ENCODE measurements at regions not wholly inside any gene's neighbourhood (a gene's known extent, or its start where the extent isn't known, plus 50 kb on each side); places are given as distances from the start of the nearest gene placed in this dataset.

DNA sequence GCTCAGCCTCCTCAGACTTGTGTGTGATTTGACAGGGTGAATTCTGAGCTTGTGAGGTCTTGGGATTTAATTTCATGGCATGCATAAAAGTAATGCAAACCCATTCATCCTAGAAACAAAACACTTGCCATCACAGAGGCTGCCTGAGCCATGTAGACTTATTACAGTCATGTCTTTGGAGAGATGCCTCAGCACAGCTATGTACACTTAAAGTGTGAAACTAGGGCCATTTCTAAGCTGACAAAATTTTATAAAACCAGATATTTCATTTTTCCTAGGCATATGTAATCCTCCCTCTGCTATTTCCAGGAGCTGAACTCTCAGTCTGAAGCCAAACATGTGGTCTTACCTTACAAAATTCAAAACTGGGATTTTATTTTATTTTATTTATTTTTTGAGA is 322.2 kb upstream of the SPHKAP start:
- H3K4me1 Mint-ChIP-seq (ENCODE audit: low read depth), result no peaks in the 10 kb centered on the region
- CTCF ChIA-PET, result no interaction called here
- no peak overlapping the region for H3K27ac Mint-ChIP-seq
- no peak overlapping the region for H3K4me3 Mint-ChIP-seq
- no peak for DNase-seq
- H3K27me3 Mint-ChIP-seq (ENCODE audit: low read depth), result no peaks in the 10 kb centered on the region
- H3K36me3 Mint-ChIP-seq (ENCODE audit: low read depth), result no peaks in the 10 kb centered on the region
- intact Hi-C loops (cut with micrococcal nuclease), result no loop called here
- peaks cover 5% of the 10 kb centered on the region for H3K9me3 Mint-ChIP-seq

DNA sequence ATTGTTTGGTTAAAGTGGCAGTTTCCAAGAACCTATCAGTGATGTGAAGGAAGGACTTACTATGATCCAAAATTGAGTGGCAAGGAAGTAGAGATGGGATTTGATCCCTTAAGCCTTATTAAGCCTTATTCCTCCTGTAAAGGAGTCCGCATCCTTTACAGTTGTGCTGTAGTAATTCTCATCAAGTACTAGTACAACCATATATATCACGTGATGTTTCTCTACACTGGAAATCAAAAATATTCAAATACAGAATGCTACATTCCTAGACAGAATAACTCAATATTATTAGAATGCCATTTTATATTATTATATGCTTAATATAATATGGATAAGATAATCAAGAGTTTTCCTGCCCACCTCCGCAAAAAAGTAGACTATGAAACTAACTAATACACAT is 312.4 kb upstream of the SPHKAP start:
- no peaks in the 10 kb centered on the region for H3K4me1 Mint-ChIP-seq (ENCODE audit: low read depth)
- H3K27me3 Mint-ChIP-seq (ENCODE audit: low read depth), result no peaks in the 10 kb centered on the region
- no peak overlapping the region for H3K4me3 Mint-ChIP-seq
- H3K9me3 Mint-ChIP-seq, result peaks cover 3% of the 10 kb centered on the region
- DNase-seq, result no peak
- H3K36me3 Mint-ChIP-seq (ENCODE audit: low read depth), result no peaks in the 10 kb centered on the region
- no peak overlapping the region for H3K27ac Mint-ChIP-seq
- CTCF ChIA-PET, result no interaction called here
- intact Hi-C loops (cut with micrococcal nuclease), result no loop called here

DNA sequence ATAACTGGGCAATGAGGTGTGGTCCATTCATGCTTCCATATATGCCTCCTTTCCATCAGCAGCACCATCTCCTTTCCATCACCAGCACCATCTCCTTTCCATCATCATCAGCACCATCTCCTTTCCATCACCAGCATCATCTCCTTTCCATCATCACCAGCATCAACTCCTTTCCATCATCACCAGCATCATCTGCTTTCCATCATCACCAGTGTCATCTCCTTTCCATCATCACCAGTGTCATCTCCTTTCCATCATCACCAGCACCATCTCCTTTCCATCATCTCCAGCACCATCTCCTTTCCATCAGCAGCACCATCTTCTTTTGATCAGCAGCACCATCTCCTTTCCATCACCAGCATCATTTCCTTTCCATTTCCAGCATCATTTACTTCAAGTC is 297.5 kb upstream of the SPHKAP start:
- Mint-ChIP-seq H3K27me3 (ENCODE audit: low read depth) (no peaks in the 10 kb centered on the region), H3K36me3 (ENCODE audit: low read depth) (no peaks in the 10 kb centered on the region), H3K4me3 (no peak overlapping the region), H3K9me3 (peaks cover 5% of the 10 kb centered on the region), H3K27ac (no peak overlapping the region), H3K4me1 (ENCODE audit: low read depth) (no peaks in the 10 kb centered on the region)
- CTCF ChIA-PET, result no interaction called here
- DNase-seq, result no peak
- intact Hi-C loops (cut with micrococcal nuclease), result no loop called here

DNA sequence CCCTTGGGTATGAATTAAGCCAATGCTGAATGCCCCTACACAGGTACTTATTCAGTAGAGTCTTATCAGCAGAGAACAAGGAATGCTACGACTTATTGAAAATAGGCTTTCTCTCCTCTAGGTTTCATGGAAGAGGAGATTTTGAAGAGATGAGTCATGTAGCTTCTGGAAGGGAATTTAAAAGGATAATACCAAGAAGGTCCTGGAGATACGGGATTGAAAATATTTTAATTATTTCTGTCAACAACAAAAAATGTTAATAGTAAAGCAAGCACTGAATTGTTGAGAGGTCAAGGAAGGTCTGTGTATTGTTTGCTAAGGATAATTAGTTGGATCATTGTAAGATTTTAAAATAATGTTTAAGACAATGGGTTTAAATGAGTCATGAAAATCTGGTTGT is 293.0 kb upstream of the SPHKAP start:
- Mint-ChIP-seq H3K9me3 (peaks cover 2% of the 10 kb centered on the region), H3K27ac (no peak overlapping the region), H3K36me3 (ENCODE audit: low read depth) (no peaks in the 10 kb centered on the region), H3K4me3 (no peak overlapping the region), H3K4me1 (ENCODE audit: low read depth) (no peaks in the 10 kb centered on the region), H3K27me3 (ENCODE audit: low read depth) (no peaks in the 10 kb centered on the region)
- CTCF ChIA-PET, result no interaction called here
- intact Hi-C loops (cut with micrococcal nuclease), result no loop called here
- no peak for DNase-seq

DNA sequence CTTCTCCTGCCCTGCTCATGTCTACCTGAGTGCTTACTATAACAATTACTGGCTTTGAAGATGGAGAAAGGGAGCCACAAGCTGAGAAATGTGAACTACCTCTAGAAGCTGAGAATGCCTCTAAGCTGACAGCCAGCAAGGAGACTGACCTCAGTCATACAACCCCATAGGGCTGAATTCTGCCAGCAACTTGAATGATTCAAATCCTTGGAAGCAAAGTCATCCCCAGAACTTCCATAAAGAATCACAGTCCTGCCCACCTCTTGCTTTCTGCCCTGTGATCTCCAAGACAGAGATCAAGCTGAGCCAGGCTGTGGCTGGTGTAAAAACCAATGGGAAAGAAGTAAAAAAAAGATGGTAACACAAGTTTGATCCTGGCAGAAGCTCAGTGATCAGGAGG is 288.2 kb upstream of the SPHKAP start:
- no peaks in the 10 kb centered on the region for H3K36me3 Mint-ChIP-seq (ENCODE audit: low read depth)
- H3K4me3 Mint-ChIP-seq, result no peak overlapping the region
- no peak for DNase-seq
- no peaks in the 10 kb centered on the region for H3K4me1 Mint-ChIP-seq (ENCODE audit: low read depth)
- CTCF ChIA-PET, result no interaction called here
- no peak overlapping the region for H3K27ac Mint-ChIP-seq
- H3K27me3 Mint-ChIP-seq (ENCODE audit: low read depth), result no peaks in the 10 kb centered on the region
- H3K9me3 Mint-ChIP-seq, result peaks cover 2% of the 10 kb centered on the region
- intact Hi-C loops (cut with micrococcal nuclease), result no loop called here

DNA sequence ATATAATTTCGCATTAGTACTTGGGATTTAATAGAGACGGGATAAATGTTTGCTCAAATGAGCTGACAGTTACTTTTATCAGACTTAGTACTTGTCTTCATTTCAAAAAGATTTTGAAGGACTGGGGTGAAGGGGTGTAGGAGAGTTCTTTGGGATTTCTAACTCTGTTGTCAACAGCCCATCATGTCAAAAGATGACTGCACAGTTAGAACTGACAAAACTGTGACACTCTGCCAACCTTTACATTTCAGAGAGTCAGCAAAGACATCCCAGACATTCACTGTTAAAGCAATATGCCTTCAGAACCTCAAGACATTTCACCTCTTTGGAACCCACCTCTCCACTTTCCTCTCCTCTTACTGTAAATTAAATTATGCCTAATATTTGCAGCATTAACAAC is 285.4 kb upstream of the SPHKAP start:
- no peaks in the 10 kb centered on the region for H3K27me3 Mint-ChIP-seq (ENCODE audit: low read depth)

DNA sequence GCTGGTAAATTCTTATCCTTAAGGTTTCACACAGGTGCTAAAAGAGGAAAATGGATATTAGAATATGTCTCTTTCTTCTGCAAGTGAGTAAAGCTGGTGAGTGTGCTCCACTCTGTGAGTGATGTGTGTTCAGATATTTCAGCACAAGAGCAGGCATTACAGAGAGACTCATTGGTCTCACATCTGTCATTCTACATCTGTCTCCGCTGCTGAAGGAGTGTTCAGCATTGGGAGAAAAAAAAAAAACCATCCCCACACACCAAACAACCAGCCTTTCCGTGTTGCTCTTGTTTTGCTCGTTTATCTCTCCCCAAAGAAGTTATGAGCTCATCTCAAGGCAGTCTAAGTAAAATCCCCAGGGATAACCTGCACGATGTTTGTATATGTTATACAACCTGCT is 283.9 kb upstream of the SPHKAP start:
- no peaks in the 10 kb centered on the region for H3K4me1 Mint-ChIP-seq (ENCODE audit: low read depth)
- no peaks in the 10 kb centered on the region for H3K36me3 Mint-ChIP-seq (ENCODE audit: low read depth)
- CTCF ChIA-PET, result interaction anchor here (0.7 kb wide), 1 partner anchor 1166 kb away, joined by 3 read pairs; no protein-coding TSS in a partner anchor
- intact Hi-C loops (cut with micrococcal nuclease), result no loop called here
- peaks cover 5% of the 10 kb centered on the region for H3K9me3 Mint-ChIP-seq
- no peaks in the 10 kb centered on the region for H3K27me3 Mint-ChIP-seq (ENCODE audit: low read depth)
- H3K4me3 Mint-ChIP-seq, result no peak overlapping the region
- DNase-seq, result no peak
- no peak overlapping the region for H3K27ac Mint-ChIP-seq

More for the DNA sequence above, 285.4 kb upstream of the SPHKAP start:
- intact Hi-C loops (cut with micrococcal nuclease), result no loop called here
- Mint-ChIP-seq H3K9me3 (peaks cover 5% of the 10 kb centered on the region), H3K27ac (no peak overlapping the region), H3K4me1 (ENCODE audit: low read depth) (no peaks in the 10 kb centered on the region), H3K36me3 (ENCODE audit: low read depth) (no peaks in the 10 kb centered on the region), H3K4me3 (no peak overlapping the region)
- no peak for DNase-seq
- CTCF ChIA-PET, result no interaction called here

DNA sequence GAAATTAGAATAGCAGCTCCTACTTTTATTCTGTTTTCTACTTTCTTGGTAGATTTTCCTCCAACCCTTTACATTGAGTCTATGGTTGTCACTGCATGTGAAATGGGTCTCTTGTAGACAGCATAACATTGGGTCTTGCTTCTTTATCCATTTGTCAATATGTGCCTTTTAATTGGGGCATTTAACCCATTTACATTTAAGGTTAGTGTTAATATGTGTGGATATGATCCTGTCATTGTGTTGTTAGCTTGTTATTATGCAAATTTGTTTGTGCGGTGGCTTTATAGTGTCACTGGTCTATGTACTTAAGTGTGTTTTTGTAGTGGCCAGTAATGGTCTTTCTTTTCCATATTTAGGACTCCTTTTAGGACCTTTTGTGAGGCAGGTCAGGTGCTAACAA is 276.9 kb upstream of the SPHKAP start:
- Mint-ChIP-seq H3K4me1 (ENCODE audit: low read depth) (no peaks in the 10 kb centered on the region), H3K9me3 (peaks cover 41% of the 10 kb centered on the region), H3K27ac (no peak overlapping the region), H3K36me3 (ENCODE audit: low read depth) (no peaks in the 10 kb centered on the region), H3K27me3 (ENCODE audit: low read depth) (no peaks in the 10 kb centered on the region), H3K4me3 (no peak overlapping the region)
- no peak for DNase-seq
- CTCF ChIA-PET, result no interaction called here
- intact Hi-C loops (cut with micrococcal nuclease), result no loop called here

DNA sequence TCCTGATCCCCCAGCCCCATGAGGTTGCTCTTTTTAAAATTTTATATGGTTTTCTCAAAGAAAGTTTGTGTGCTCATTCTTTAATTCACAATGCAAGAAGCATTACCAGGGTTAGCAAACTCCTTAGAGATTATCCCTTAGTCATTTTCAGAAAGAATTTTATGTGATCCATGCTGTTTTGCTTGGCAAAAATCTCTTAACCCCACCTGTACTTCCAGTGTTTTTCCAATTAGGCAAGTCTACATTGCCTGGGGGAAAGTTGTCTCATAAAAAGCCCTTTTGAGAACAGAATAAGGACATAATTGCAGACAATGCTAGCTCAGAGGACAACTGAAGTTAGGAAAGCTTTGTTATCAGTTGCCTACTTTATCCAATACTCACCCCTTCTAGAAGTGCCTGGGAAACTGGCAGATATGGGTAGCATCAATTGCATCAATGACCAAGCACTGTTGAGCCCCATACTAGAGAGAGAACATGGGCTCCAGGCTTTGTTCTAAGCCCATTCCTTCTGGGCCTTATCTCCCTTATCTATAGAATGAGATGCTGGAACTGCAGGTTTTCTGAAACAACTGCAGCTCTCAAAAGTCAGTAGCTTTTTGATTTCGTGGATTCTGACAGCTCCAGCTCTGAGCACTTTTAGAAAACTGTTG is 265.9 kb upstream of the SPHKAP start:
- no peak for DNase-seq
- no peak overlapping the region for H3K27ac Mint-ChIP-seq
- intact Hi-C loops (cut with micrococcal nuclease), result no loop called here
- H3K36me3 Mint-ChIP-seq (ENCODE audit: low read depth), result no peaks in the 10 kb centered on the region
- CTCF ChIA-PET, result no interaction called here
- H3K9me3 Mint-ChIP-seq, result peaks cover 3% of the 10 kb centered on the region
- H3K4me3 Mint-ChIP-seq, result no peak overlapping the region
- no peaks in the 10 kb centered on the region for H3K27me3 Mint-ChIP-seq (ENCODE audit: low read depth)
- H3K4me1 Mint-ChIP-seq (ENCODE audit: low read depth), result no peaks in the 10 kb centered on the region

DNA sequence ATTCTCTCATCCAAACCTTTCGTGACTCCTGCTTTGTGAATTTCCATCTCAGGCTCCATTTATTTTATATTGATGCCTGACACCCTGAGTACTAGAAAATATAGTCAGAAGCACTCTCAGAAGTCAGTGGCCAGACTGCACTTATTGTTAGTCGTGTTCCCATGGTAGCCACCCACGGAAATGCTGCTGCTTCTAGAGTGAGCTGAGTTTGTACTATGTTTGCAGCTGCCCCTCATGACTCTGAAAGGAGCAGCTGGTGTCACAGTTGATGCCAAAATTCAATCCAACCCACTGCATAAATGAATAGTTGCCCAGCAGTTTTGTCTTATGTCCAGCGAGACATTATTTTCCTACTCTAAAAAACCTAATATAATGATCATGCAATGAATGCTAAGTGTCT is 265.2 kb upstream of the SPHKAP start:
- CTCF ChIA-PET, result no interaction called here
- no peak overlapping the region for H3K27ac Mint-ChIP-seq
- peaks cover 3% of the 10 kb centered on the region for H3K9me3 Mint-ChIP-seq
- no peaks in the 10 kb centered on the region for H3K27me3 Mint-ChIP-seq (ENCODE audit: low read depth)
- no peaks in the 10 kb centered on the region for H3K36me3 Mint-ChIP-seq (ENCODE audit: low read depth)
- intact Hi-C loops (cut with micrococcal nuclease), result no loop called here
- DNase-seq, result no peak
- no peak overlapping the region for H3K4me3 Mint-ChIP-seq
- no peaks in the 10 kb centered on the region for H3K4me1 Mint-ChIP-seq (ENCODE audit: low read depth)

DNA sequence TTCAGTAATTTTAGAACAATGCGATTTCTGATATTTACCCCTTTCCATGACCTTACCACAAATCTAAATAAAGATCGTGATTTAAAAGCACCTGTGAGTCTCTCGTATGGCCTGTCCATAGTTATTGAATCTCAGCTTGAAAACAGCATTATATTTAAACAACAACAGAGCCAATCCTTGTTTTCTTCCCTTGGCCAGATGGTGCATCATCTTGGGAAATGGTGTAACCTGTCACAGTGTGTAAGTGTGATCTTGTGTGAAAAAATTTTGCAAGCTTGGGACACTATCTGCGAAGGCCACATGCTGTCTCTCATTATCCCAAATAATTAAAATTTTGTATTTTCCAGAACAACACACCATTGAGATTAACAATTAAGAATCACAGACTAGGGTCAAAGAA is 262.7 kb upstream of the SPHKAP start:
- Mint-ChIP-seq H3K27me3 (ENCODE audit: low read depth) (no peaks in the 10 kb centered on the region), H3K4me3 (no peak overlapping the region), H3K9me3 (peaks cover 1% of the 10 kb centered on the region), H3K36me3 (ENCODE audit: low read depth) (no peaks in the 10 kb centered on the region), H3K4me1 (ENCODE audit: low read depth) (no peaks in the 10 kb centered on the region), H3K27ac (peak overlapping the region; percentile 16)
- CTCF ChIA-PET, result no interaction called here
- intact Hi-C loops (cut with micrococcal nuclease), result no loop called here
- DNase-seq, result no peak

DNA sequence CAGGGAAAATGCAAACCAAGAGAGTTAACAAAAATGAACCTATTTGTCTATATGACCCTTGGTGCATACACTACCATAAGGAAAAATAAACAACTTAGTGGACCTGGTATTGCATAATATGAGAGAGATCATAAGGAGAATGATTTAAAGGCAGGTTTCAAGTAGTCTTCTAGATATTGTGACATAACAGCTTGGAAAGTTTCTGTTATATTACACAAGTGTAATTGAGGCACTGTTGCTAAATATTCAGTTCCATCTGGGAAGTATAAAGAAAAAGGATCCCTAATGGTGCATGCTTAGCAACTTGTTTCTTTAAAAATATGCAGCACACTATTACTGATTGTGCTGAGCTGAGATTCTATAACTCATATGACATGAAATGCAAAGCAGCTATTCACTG is 252.2 kb upstream of the SPHKAP start:
- no peak overlapping the region for H3K27ac Mint-ChIP-seq
- no peaks in the 10 kb centered on the region for H3K27me3 Mint-ChIP-seq (ENCODE audit: low read depth)
- no peak overlapping the region for H3K4me3 Mint-ChIP-seq
- CTCF ChIA-PET, result no interaction called here
- no peak for DNase-seq
- no peaks in the 10 kb centered on the region for H3K36me3 Mint-ChIP-seq (ENCODE audit: low read depth)
- intact Hi-C loops (cut with micrococcal nuclease), result no loop called here
- H3K9me3 Mint-ChIP-seq, result peaks cover 8% of the 10 kb centered on the region
- no peaks in the 10 kb centered on the region for H3K4me1 Mint-ChIP-seq (ENCODE audit: low read depth)

DNA sequence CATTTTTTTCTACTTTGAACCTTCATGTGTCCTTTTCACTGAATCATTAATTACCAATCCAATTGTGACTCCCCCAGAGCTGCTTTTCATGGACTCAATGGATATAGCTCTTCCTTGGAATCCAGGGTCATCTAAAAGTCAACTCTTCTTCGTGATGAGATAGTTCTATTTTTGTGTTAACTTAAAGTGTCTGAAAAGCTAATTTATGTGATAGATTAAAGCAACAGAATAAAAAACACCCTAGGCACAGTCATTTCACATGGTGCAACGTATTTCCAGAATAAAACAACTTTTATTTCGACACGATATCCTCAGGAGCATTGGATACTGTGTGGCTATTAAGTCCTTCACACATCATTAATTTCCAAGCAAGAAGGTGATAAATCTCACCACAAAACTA is 250.6 kb upstream of the SPHKAP start:
- no peaks in the 10 kb centered on the region for H3K27me3 Mint-ChIP-seq (ENCODE audit: low read depth)

DNA sequence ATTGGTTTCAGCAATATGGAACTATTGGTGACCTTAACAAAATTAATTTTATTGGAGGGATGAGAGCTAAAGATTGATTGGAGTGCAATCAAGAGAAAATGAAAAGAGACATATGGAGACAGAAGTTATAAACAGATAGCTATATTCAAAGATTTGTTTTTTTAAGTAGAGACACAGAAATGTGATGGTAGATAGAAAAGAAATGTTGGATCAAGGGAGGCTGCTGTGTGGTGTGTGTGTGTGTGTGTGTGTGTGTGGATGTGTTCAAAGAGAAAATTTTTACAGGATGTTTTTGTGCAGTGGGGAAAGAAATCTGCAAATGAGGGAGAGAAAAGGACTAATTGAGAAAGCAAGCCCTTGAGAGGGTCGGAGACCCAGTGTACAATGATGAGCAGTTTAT is 249.5 kb upstream of the SPHKAP start:
- DNase-seq, result no peak
- H3K9me3 Mint-ChIP-seq, result peaks cover 12% of the 10 kb centered on the region
- no peaks in the 10 kb centered on the region for H3K27me3 Mint-ChIP-seq (ENCODE audit: low read depth)
- H3K27ac Mint-ChIP-seq, result no peak overlapping the region
- no peak overlapping the region for H3K4me3 Mint-ChIP-seq
- H3K4me1 Mint-ChIP-seq (ENCODE audit: low read depth), result no peaks in the 10 kb centered on the region
- CTCF ChIA-PET, result interaction anchor here (0.6 kb wide), 1 partner anchor 163 kb away, joined by 5 read pairs; no protein-coding TSS in a partner anchor
- H3K36me3 Mint-ChIP-seq (ENCODE audit: low read depth), result no peaks in the 10 kb centered on the region
- intact Hi-C loops (cut with micrococcal nuclease), result no loop called here

More for the DNA sequence above, 250.6 kb upstream of the SPHKAP start:
- intact Hi-C loops (cut with micrococcal nuclease), result no loop called here
- no peak overlapping the region for H3K27ac Mint-ChIP-seq
- H3K36me3 Mint-ChIP-seq (ENCODE audit: low read depth), result no peaks in the 10 kb centered on the region
- H3K9me3 Mint-ChIP-seq, result peaks cover 12% of the 10 kb centered on the region
- CTCF ChIA-PET, result no interaction called here
- no peak for DNase-seq
- no peaks in the 10 kb centered on the region for H3K4me1 Mint-ChIP-seq (ENCODE audit: low read depth)
- no peak overlapping the region for H3K4me3 Mint-ChIP-seq
